ENCODE measurements at regions not wholly inside any gene's neighbourhood (a gene's known extent, or its start where the extent isn't known, plus 50 kb on each side); places are given as distances from the start of the nearest gene placed in this dataset.

- Mint-ChIP-seq H3K4me1 (no peaks in the 10 kb centered on the region), H3K9me3 (no peaks in the 10 kb centered on the region), H3K4me3 (no peak overlapping the region), H3K27ac (no peak overlapping the region), H3K27me3 (ENCODE audit: low read depth) (peaks cover 5% of the 10 kb centered on the region), H3K36me3 (no peaks in the 10 kb centered on the region)
- no peak for DNase-seq (ENCODE audit: low spot score in 2 of 2, unreplicated experiment in 2 of 2)
- no peak for TF ChIP-seq CTCF (IDR thresholded peaks at IDR 0.05; ENCODE audit: unreplicated experiment)
These were observed 109.6 kb downstream of the CTNND1 start for GRCh38 chr11:57871231-57871630.

DNA sequence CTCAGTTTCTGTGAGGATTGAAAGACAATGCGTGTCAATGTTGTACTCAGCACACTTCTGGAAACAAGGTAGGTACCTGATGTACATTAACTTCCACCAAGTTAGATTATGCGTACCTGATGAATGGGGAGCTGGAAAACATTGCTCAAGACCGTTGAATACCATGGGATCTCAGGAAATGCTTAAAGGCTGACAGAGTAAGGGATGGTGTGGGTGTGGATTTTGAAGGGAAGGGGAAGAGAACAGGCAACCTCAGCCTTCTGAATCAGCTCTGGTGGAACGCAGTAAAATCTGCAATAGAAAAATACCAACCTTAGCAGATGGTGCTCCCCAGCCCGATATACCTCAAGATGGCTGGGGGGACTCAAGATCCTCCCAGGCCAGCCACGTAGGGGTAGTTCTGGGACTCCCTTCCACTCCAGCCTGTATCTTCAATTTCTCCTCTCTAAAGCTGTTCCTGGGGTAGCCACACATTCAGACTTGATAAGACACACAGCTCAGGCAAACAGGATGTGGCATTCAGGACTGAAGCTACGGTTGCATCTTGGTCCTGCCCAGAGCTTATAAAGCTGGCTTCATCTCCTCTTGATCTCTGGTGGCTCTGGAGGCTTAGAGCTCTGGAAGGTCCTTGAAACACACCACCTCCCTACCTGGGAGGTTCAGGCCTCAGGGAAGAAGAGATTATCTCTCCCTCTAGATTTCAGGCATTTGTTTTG is 111.8 kb downstream of the CTNND1 start:
- DNase-seq (ENCODE audit: low spot score in 2 of 2, unreplicated experiment in 2 of 2), result no peak
- no peak overlapping the region for H3K4me3 Mint-ChIP-seq
- peaks cover 8% of the 10 kb centered on the region for H3K27me3 Mint-ChIP-seq (ENCODE audit: low read depth)
- TF ChIP-seq CTCF (IDR thresholded peaks at IDR 0.05; ENCODE audit: unreplicated experiment), result no peak
- H3K27ac Mint-ChIP-seq, result no peak overlapping the region
- no peaks in the 10 kb centered on the region for H3K4me1 Mint-ChIP-seq
- H3K36me3 Mint-ChIP-seq, result no peaks in the 10 kb centered on the region
- no peaks in the 10 kb centered on the region for H3K9me3 Mint-ChIP-seq

- DNase-seq (ENCODE audit: low spot score in 2 of 2, unreplicated experiment in 2 of 2), result no peak
- H3K27ac Mint-ChIP-seq, result no peak overlapping the region
- TF ChIP-seq CTCF (IDR thresholded peaks at IDR 0.05; ENCODE audit: unreplicated experiment), result no peak
- H3K27me3 Mint-ChIP-seq (ENCODE audit: low read depth), result peaks cover 8% of the 10 kb centered on the region
- no peaks in the 10 kb centered on the region for H3K36me3 Mint-ChIP-seq
- H3K4me3 Mint-ChIP-seq, result no peak overlapping the region
- H3K9me3 Mint-ChIP-seq, result no peaks in the 10 kb centered on the region
- H3K4me1 Mint-ChIP-seq, result no peaks in the 10 kb centered on the region
These were observed 113.4 kb downstream of the CTNND1 start for GRCh38 chr11:57874981-57875380.

DNA sequence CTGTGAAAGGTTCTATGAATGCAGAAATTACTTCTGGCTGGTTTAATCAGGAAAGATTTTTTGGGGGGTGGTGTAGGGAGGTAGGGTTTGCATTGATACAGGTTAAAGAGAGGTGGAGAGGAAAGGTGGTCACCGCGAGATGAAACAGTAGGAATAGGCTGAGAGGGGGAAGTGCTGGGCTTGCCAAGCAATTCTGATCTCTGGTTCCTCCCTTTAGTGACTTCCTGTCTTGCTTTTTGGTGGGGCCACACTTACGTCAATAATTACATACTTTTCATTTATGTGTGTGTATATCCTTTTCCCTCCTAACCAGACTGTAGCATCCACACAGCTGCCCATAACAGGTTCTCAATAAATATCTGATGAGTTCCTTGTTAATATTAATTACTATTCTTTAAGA is 120.0 kb downstream of the CTNND1 start:
- Mint-ChIP-seq H3K9me3 (no peaks in the 10 kb centered on the region), H3K27me3 (ENCODE audit: low read depth) (peaks cover 4% of the 10 kb centered on the region), H3K4me1 (no peaks in the 10 kb centered on the region), H3K36me3 (no peaks in the 10 kb centered on the region), H3K4me3 (no peak overlapping the region), H3K27ac (no peak overlapping the region)
- no peak for TF ChIP-seq CTCF (IDR thresholded peaks at IDR 0.05; ENCODE audit: unreplicated experiment)
- no peak for DNase-seq (ENCODE audit: low spot score in 2 of 2, unreplicated experiment in 2 of 2)

GRCh38 chr11:57883630-57884029 is 122.0 kb downstream of the CTNND1 start:
- Mint-ChIP-seq H3K9me3 (no peaks in the 10 kb centered on the region), H3K4me3 (no peak overlapping the region), H3K27me3 (ENCODE audit: low read depth) (peaks cover 1% of the 10 kb centered on the region)

More at GRCh38 chr11:57883630-57884029, 122.0 kb downstream of the CTNND1 start:
- TF ChIP-seq CTCF (IDR thresholded peaks at IDR 0.05; ENCODE audit: unreplicated experiment), result no peak
- Mint-ChIP-seq H3K4me1 (no peaks in the 10 kb centered on the region), H3K27ac (no peak overlapping the region), H3K36me3 (no peaks in the 10 kb centered on the region)
- DNase-seq (ENCODE audit: low spot score in 2 of 2, unreplicated experiment in 2 of 2), result no peak
